ENCODE measurements at regions not wholly inside any gene's neighbourhood (a gene's known extent, or its start where the extent isn't known, plus 50 kb on each side); places are given as distances from the start of the nearest gene placed in this dataset.

DNA sequence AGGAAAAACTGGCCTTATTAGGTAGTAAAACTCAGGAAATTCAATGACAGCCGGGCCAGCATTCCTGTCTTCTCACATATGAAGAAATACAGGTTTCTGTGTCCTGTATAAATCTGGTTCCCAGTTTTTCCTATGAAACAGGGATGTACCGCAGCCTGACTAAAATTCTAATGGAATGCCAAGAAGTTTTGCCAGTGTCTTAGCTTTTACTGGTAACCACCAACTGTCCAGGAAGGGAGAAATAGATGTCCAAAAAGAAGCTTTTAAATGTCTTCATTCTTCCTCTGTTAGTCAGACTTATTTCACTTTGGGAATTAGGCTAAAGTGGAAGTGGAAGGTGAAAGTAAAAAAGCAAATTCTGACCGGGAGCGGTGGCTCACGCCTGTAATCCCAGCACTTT, 108.0 kb upstream of the TBL1X start:
- TF ChIP-seq, protein P1, sequence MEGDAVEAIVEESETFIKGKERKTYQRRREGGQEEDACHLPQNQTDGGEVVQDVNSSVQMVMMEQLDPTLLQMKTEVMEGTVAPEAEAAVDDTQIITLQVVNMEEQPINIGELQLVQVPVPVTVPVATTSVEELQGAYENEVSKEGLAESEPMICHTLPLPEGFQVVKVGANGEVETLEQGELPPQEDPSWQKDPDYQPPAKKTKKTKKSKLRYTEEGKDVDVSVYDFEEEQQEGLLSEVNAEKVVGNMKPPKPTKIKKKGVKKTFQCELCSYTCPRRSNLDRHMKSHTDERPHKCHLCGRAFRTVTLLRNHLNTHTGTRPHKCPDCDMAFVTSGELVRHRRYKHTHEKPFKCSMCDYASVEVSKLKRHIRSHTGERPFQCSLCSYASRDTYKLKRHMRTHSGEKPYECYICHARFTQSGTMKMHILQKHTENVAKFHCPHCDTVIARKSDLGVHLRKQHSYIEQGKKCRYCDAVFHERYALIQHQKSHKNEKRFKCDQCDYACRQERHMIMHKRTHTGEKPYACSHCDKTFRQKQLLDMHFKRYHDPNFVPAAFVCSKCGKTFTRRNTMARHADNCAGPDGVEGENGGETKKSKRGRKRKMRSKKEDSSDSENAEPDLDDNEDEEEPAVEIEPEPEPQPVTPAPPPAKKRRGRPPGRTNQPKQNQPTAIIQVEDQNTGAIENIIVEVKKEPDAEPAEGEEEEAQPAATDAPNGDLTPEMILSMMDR (tag by site-specific recombination; IDR thresholded peaks at IDR 0.05), result no peak
- TF ChIP-seq, protein P2, sequence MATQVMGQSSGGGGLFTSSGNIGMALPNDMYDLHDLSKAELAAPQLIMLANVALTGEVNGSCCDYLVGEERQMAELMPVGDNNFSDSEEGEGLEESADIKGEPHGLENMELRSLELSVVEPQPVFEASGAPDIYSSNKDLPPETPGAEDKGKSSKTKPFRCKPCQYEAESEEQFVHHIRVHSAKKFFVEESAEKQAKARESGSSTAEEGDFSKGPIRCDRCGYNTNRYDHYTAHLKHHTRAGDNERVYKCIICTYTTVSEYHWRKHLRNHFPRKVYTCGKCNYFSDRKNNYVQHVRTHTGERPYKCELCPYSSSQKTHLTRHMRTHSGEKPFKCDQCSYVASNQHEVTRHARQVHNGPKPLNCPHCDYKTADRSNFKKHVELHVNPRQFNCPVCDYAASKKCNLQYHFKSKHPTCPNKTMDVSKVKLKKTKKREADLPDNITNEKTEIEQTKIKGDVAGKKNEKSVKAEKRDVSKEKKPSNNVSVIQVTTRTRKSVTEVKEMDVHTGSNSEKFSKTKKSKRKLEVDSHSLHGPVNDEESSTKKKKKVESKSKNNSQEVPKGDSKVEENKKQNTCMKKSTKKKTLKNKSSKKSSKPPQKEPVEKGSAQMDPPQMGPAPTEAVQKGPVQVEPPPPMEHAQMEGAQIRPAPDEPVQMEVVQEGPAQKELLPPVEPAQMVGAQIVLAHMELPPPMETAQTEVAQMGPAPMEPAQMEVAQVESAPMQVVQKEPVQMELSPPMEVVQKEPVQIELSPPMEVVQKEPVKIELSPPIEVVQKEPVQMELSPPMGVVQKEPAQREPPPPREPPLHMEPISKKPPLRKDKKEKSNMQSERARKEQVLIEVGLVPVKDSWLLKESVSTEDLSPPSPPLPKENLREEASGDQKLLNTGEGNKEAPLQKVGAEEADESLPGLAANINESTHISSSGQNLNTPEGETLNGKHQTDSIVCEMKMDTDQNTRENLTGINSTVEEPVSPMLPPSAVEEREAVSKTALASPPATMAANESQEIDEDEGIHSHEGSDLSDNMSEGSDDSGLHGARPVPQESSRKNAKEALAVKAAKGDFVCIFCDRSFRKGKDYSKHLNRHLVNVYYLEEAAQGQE (tag by site-specific recombination; IDR thresholded peaks at IDR 0.05), result no peak
- no peak for TF ChIP-seq GLIS1 (tag by site-specific recombination; IDR thresholded peaks at IDR 0.05)
- no peak for TF ChIP-seq ZNF561 (tag by site-specific recombination; IDR thresholded peaks at IDR 0.05; ENCODE audit: borderline replicate concordance)
- TF ChIP-seq, protein P3, sequence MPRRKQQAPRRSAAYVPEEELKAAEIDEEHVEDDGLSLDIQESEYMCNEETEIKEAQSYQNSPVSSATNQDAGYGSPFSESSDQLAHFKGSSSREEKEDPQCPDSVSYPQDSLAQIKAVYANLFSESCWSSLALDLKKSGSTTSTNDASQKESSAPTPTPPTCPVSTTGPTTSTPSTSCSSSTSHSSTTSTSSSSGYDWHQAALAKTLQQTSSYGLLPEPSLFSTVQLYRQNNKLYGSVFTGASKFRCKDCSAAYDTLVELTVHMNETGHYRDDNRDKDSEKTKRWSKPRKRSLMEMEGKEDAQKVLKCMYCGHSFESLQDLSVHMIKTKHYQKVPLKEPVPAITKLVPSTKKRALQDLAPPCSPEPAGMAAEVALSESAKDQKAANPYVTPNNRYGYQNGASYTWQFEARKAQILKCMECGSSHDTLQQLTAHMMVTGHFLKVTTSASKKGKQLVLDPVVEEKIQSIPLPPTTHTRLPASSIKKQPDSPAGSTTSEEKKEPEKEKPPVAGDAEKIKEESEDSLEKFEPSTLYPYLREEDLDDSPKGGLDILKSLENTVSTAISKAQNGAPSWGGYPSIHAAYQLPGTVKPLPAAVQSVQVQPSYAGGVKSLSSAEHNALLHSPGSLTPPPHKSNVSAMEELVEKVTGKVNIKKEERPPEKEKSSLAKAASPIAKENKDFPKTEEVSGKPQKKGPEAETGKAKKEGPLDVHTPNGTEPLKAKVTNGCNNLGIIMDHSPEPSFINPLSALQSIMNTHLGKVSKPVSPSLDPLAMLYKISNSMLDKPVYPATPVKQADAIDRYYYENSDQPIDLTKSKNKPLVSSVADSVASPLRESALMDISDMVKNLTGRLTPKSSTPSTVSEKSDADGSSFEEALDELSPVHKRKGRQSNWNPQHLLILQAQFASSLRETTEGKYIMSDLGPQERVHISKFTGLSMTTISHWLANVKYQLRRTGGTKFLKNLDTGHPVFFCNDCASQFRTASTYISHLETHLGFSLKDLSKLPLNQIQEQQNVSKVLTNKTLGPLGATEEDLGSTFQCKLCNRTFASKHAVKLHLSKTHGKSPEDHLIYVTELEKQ (tag by site-specific recombination; IDR thresholded peaks at IDR 0.05; ENCODE audit: borderline replicate concordance), result no peak
- no peak for TF ChIP-seq ZNF138 (tag by site-specific recombination; IDR thresholded peaks at IDR 0.05; ENCODE audit: borderline replicate concordance)
- no peak for TF ChIP-seq ZNF624 (tag by site-specific recombination; IDR thresholded peaks at IDR 0.05)
- TF ChIP-seq, protein P4, sequence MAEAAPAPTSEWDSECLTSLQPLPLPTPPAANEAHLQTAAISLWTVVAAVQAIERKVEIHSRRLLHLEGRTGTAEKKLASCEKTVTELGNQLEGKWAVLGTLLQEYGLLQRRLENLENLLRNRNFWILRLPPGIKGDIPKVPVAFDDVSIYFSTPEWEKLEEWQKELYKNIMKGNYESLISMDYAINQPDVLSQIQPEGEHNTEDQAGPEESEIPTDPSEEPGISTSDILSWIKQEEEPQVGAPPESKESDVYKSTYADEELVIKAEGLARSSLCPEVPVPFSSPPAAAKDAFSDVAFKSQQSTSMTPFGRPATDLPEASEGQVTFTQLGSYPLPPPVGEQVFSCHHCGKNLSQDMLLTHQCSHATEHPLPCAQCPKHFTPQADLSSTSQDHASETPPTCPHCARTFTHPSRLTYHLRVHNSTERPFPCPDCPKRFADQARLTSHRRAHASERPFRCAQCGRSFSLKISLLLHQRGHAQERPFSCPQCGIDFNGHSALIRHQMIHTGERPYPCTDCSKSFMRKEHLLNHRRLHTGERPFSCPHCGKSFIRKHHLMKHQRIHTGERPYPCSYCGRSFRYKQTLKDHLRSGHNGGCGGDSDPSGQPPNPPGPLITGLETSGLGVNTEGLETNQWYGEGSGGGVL (tag by site-specific recombination; IDR thresholded peaks at IDR 0.05), result no peak
- TF ChIP-seq, protein P5, sequence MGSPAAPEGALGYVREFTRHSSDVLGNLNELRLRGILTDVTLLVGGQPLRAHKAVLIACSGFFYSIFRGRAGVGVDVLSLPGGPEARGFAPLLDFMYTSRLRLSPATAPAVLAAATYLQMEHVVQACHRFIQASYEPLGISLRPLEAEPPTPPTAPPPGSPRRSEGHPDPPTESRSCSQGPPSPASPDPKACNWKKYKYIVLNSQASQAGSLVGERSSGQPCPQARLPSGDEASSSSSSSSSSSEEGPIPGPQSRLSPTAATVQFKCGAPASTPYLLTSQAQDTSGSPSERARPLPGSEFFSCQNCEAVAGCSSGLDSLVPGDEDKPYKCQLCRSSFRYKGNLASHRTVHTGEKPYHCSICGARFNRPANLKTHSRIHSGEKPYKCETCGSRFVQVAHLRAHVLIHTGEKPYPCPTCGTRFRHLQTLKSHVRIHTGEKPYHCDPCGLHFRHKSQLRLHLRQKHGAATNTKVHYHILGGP (tag by site-specific recombination; IDR thresholded peaks at IDR 0.05), result no peak
- no peak for TF ChIP-seq ZFP69B (tag by site-specific recombination; IDR thresholded peaks at IDR 0.05)
- TF ChIP-seq ZNF660 (tag by site-specific recombination; IDR thresholded peaks at IDR 0.05), result no peak
- no peak for TF ChIP-seq ZNF266 (tag by site-specific recombination; IDR thresholded peaks at IDR 0.05; ENCODE audit: low read depth)
- TF ChIP-seq KLF7 (tag by site-specific recombination; IDR thresholded peaks at IDR 0.05; ENCODE audit: borderline replicate concordance), result no peak
- TF ChIP-seq ZNF558 (tag by site-specific recombination; IDR thresholded peaks at IDR 0.05), result no peak
